GM18520 (cell line): ENCODE measurements at regions not wholly inside any gene's neighbourhood (a gene's known extent, or its start where the extent isn't known, plus 50 kb on each side); places are given as distances from the start of the nearest gene placed in this dataset.

ENCODE experiments used
- ATAC-seq: cut with Tn5 transposase; IDR thresholded peaks from one replicate; pipeline ENCODE4 v1.9.1; 2021; ENCODE audit not compliant: unreplicated experiment

- no peak for ATAC-seq
Observed at GRCh38 chr10:128902031-128902710, 564.9 kb upstream of the MGMT start.

- ATAC-seq: no peak
Observed at GRCh38 chr10:128907155-128907941, 559.7 kb upstream of the MGMT start.

- ATAC-seq: no peak
Observed at GRCh38 chr10:128908099-128908498, 558.9 kb upstream of the MGMT start.

GRCh38 chr10:128908499-128908898 is 558.5 kb upstream of the MGMT start:
- ATAC-seq: no peak

- no peak for ATAC-seq
Observed at GRCh38 chr10:128912568-128913311, 554.3 kb upstream of the MGMT start.

- ATAC-seq: no peak
Observed at GRCh38 chr10:128914681-128915080, 552.4 kb upstream of the MGMT start.

GRCh38 chr10:128915630-128916029 is 551.4 kb upstream of the MGMT start:
- ATAC-seq: no peak

- no peak for ATAC-seq
Observed at GRCh38 chr10:128916383-128916782, 550.7 kb upstream of the MGMT start.

GRCh38 chr10:128921389-128922022 is 545.5 kb upstream of the MGMT start:
- no peak for ATAC-seq

GRCh38 chr10:128922172-128922571 is 544.9 kb upstream of the MGMT start:
- no peak for ATAC-seq

GRCh38 chr10:128922619-128923196 is 544.3 kb upstream of the MGMT start:
- no peak for ATAC-seq

- ATAC-seq: no peak
Observed at GRCh38 chr10:128924918-128925317, 542.1 kb upstream of the MGMT start.

GRCh38 chr10:128926711-128927110 is 540.3 kb upstream of the MGMT start:
- no peak for ATAC-seq

- no peak for ATAC-seq
Observed at GRCh38 chr10:128927497-128928161, 539.4 kb upstream of the MGMT start.

GRCh38 chr10:128928231-128928836 is 538.7 kb upstream of the MGMT start:
- ATAC-seq: no peak

- ATAC-seq: no peak
Observed at GRCh38 chr10:128929131-128929530, 537.9 kb upstream of the MGMT start.

GRCh38 chr10:128929767-128930166 is 537.3 kb upstream of the MGMT start:
- no peak for ATAC-seq

GRCh38 chr10:128930515-128930914 is 536.5 kb upstream of the MGMT start:
- ATAC-seq: no peak

GRCh38 chr10:128932071-128932820 is 534.8 kb upstream of the MGMT start:
- ATAC-seq: no peak
